ENCODE measurements at regions not wholly inside any gene's neighbourhood (a gene's known extent, or its start where the extent isn't known, plus 50 kb on each side); places are given as distances from the start of the nearest gene placed in this dataset.

DNA sequence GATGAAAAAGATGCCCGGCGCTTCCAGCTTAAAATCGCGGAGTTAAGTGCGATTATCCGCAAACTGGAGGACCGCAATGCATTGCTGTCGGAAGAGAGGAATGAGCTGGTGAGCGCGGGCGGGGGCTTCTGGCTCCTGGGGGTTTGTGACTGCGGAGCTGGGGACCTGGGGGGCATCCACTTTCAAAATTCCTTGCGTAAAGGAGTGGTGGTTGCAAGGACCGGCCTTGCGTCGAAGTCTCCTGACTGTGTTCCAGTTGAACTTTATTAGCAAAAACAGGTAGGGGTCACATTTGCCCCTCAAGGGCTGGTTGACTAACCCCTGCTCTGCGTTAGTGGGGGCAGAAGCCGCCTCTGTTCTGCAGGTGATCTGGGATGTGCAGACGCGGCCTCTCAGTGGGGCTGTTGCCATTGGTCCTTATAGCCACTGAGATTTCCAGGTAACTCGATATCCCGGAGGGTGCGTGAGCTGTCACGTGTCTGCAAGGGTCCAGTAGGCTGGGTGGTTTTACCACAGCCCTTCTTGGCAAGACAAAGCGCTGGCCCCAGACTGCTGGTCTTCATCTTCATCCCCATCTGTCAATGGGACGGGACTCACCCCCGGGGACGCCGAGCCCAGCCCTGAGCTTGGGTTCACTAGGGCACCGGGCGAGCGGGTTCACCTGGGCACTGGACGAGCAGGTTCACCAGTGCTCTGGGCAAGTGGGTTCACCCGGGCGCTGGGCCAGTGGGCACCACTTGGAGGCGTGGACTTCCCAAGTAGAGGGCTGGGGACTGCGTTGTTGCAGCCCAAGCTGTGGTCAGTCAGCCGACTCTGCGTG, 51.5 kb upstream of the DPYSL4 start:
- H3K4me1 ChIP-seq (ENCODE audit: control insufficient read depth, insufficient read depth, low read length), result no peaks in the 10 kb centered on the region
- ChIA-PET CTCF (no interaction called here), POLR2A (no interaction called here)
- TF ChIP-seq, protein P1, sequence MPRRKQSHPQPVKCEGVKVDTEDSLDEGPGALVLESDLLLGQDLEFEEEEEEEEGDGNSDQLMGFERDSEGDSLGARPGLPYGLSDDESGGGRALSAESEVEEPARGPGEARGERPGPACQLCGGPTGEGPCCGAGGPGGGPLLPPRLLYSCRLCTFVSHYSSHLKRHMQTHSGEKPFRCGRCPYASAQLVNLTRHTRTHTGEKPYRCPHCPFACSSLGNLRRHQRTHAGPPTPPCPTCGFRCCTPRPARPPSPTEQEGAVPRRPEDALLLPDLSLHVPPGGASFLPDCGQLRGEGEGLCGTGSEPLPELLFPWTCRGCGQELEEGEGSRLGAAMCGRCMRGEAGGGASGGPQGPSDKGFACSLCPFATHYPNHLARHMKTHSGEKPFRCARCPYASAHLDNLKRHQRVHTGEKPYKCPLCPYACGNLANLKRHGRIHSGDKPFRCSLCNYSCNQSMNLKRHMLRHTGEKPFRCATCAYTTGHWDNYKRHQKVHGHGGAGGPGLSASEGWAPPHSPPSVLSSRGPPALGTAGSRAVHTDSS (tag by site-specific recombination; IDR thresholded peaks at IDR 0.05), result no peak
- TF ChIP-seq ZNF621 (tag by site-specific recombination; IDR thresholded peaks at IDR 0.05), result no peak
- TF ChIP-seq, protein P2, sequence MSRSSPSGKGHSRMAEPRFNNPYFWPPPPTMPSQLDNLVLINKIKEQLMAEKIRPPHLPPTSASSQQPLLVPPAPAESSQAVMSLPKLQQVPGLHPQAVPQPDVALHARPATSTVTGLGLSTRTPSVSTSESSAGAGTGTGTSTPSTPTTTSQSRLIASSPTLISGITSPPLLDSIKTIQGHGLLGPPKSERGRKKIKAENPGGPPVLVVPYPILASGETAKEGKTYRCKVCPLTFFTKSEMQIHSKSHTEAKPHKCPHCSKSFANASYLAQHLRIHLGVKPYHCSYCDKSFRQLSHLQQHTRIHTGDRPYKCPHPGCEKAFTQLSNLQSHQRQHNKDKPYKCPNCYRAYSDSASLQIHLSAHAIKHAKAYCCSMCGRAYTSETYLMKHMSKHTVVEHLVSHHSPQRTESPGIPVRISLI (tag by site-specific recombination; IDR thresholded peaks at IDR 0.05), result no peak
- H3K36me3 ChIP-seq (ENCODE audit: control insufficient read depth in 2 of 2, insufficient read depth in 1 of 2, low read length in 2 of 2), result no peaks in the 10 kb centered on the region
- H3K27ac ChIP-seq (ENCODE audit: extremely low read depth, low read depth, low read length), result no peak overlapping the region
- no peaks in the 10 kb centered on the region for H3K9me3 ChIP-seq (ENCODE audit: control insufficient read depth, insufficient read depth, low read depth, low read length)
- no peak overlapping the region for H3K4me3 ChIP-seq (ENCODE audit: low read depth, low read length)

DNA sequence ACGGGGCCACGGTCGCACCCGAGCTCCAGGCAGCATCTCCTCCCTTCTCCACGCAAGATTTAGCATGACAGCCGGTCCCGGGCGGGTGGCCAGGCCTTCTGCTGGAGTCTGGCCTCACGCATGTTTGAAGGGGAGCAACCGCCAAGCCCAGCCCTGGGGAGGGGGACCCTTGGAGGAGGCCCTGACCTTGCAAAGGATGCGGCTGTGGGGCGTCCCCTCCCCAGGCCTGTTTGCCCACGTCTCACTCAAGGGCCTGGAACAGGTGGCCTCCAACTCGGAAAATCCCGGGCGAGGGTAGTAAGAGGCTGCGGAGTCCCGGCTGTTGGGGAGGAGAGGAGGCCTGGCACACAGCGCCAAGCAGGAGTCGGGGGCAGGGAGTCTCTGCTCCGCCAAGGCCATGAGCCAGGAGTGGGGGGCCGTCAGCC, 50.6 kb upstream of the DPYSL4 start:
- ChIA-PET POLR2A (no interaction called here), CTCF (no interaction called here)
- no peaks in the 10 kb centered on the region for H3K4me1 ChIP-seq (ENCODE audit: control insufficient read depth, insufficient read depth, low read length)
- no peaks in the 10 kb centered on the region for H3K36me3 ChIP-seq (ENCODE audit: control insufficient read depth in 2 of 2, insufficient read depth in 1 of 2, low read length in 2 of 2)
- no peak overlapping the region for H3K27ac ChIP-seq (ENCODE audit: extremely low read depth, low read depth, low read length)
- no peak overlapping the region for H3K4me3 ChIP-seq (ENCODE audit: low read depth, low read length)
- no peaks in the 10 kb centered on the region for H3K9me3 ChIP-seq (ENCODE audit: control insufficient read depth, insufficient read depth, low read depth, low read length)
- no peak for TF ChIP-seq IKZF3 (tag by site-specific recombination; IDR thresholded peaks at IDR 0.05)

DNA sequence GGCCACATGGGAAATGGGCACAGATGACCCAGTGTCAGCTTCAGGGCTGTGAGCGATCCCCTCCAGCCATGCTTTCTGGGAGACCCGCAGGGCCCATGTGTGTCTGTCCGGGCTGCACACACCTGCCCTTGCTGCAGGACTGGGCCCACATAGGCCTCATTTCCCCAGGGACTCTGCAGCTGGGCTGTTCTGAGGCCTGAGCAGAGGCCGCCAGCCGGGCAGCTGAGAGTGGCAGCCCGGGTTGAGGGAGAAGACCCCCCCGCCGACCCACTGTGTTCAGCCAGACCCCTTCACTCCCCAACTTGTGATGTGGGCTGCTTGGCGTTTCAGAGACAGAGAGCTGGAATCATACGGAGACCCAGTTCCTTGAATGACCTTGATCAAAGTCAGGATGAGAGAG, 50.1 kb upstream of the DPYSL4 start:
- POLR2A ChIA-PET, result no interaction called here
- CTCF ChIA-PET, result no interaction called here
- Histone ChIP-seq H3K9me3 (ENCODE audit: control insufficient read depth, insufficient read depth, low read depth, low read length) (no peaks in the 10 kb centered on the region), H3K4me1 (ENCODE audit: control insufficient read depth, insufficient read depth, low read length) (no peaks in the 10 kb centered on the region), H3K27ac (ENCODE audit: extremely low read depth, low read depth, low read length) (no peak overlapping the region), H3K36me3 (ENCODE audit: control insufficient read depth in 2 of 2, insufficient read depth in 1 of 2, low read length in 2 of 2) (no peaks in the 10 kb centered on the region), H3K4me3 (ENCODE audit: low read depth, low read length) (no peak overlapping the region)
- TF ChIP-seq, protein P3, sequence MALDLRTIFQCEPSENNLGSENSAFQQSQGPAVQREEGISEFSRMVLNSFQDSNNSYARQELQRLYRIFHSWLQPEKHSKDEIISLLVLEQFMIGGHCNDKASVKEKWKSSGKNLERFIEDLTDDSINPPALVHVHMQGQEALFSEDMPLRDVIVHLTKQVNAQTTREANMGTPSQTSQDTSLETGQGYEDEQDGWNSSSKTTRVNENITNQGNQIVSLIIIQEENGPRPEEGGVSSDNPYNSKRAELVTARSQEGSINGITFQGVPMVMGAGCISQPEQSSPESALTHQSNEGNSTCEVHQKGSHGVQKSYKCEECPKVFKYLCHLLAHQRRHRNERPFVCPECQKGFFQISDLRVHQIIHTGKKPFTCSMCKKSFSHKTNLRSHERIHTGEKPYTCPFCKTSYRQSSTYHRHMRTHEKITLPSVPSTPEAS (tag by site-specific recombination; IDR thresholded peaks at IDR 0.05), result no peak
- TF ChIP-seq, protein P4, sequence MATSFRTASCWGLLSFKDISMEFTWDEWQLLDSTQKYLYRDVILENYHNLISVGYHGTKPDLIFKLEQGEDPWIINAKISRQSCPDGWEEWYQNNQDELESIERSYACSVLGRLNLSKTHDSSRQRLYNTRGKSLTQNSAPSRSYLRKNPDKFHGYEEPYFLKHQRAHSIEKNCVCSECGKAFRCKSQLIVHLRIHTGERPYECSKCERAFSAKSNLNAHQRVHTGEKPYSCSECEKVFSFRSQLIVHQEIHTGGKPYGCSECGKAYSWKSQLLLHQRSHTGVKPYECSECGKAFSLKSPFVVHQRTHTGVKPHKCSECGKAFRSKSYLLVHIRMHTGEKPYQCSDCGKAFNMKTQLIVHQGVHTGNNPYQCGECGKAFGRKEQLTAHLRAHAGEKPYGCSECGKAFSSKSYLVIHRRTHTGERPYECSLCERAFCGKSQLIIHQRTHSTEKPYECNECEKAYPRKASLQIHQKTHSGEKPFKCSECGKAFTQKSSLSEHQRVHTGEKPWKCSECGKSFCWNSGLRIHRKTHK (tag by site-specific recombination; IDR thresholded peaks at IDR 0.05), result no peak
- no peak for TF ChIP-seq ZNF426 (tag by site-specific recombination; IDR thresholded peaks at IDR 0.05)
- no peak for TF ChIP-seq ZNF701 (tag by site-specific recombination; IDR thresholded peaks at IDR 0.05)
- TF ChIP-seq ZNF133 (tag by site-specific recombination; IDR thresholded peaks at IDR 0.05), result no peak
- TF ChIP-seq ZFP41 (tag by site-specific recombination; IDR thresholded peaks at IDR 0.05; ENCODE audit: borderline replicate concordance), result no peak
- no peak for TF ChIP-seq ZNF843 (tag by site-specific recombination; IDR thresholded peaks at IDR 0.05)
- no peak for TF ChIP-seq GLI4 (tag by site-specific recombination; IDR thresholded peaks at IDR 0.05)

Data from HEK293 (cell line).